A549 (cell line): ENCODE measurements at regions not wholly inside any gene's neighbourhood (a gene's known extent, or its start where the extent isn't known, plus 50 kb on each side); places are given as distances from the start of the nearest gene placed in this dataset.

Experiments
- CHD2 ChIP-seq: fragments of 150-350 bp; IDR thresholded peaks from 2 replicates; pipeline ENCODE4 v1.6.1; 2014; ENCODE audit warnings: low read length; ENCODE audit not compliant: partially characterized antibody
- CTCF ChIP-seq: fragments of >200 bp; sonication (Bioruptor Twin); formaldehyde crosslinking; IDR thresholded peaks from 3 replicates; pipeline ENCODE4 v1.5.1; 2016
- EP300 ChIP-seq, 2 experiments: fragments of >200 bp; sonication (Bioruptor Twin); formaldehyde crosslinking; IDR thresholded peaks; 2 replicates in 1 of 2; 3 replicates in 1 of 2; pipeline ENCODE4 v1.6.1; 2016 to 2017
- ESRRA ChIP-seq: fragments of 150-350 bp; IDR thresholded peaks from 2 replicates; pipeline ENCODE4 v1.6.1; 2014; ENCODE audit warnings: mild to moderate bottlenecking, low read length, borderline replicate concordance
- HOXB13 ChIP-seq: fragments of 250-450 bp; sonication (Bioruptor Pico); IDR thresholded peaks from 2 replicates; pipeline ENCODE4 v1.5.0; 2020; ENCODE audit warnings: low read depth, mild to moderate bottlenecking, moderate library complexity
- KDM1A ChIP-seq: fragments of 200-600 bp; sonication (generic); IDR thresholded peaks from 2 replicates; pipeline ENCODE4 v1.6.1; 2016; ENCODE audit warnings: low read depth, mild to moderate bottlenecking
- KDM5A ChIP-seq: fragments of 200-600 bp; sonication (generic); IDR thresholded peaks from 2 replicates; pipeline ENCODE4 v1.6.1; 2016; ENCODE audit warnings: antibody characterized with exemption, mild to moderate bottlenecking
- POLR2A ChIP-seq: IDR thresholded peaks from 2 replicates; pipeline ENCODE4 v1.6.1; 2012; ENCODE audit warnings: mild to moderate bottlenecking, low read length
- RAD21 ChIP-seq, 2 experiments: fragments of >200 bp in 1 of 2; sonication (Bioruptor Twin) in 1 of 2; formaldehyde crosslinking in 1 of 2; IDR thresholded peaks in 1 of 2; conservative IDR thresholded peaks in 1 of 2; 2 replicates in 1 of 2; 3 replicates in 1 of 2; pipeline ENCODE4 v1.6.1; 2012 to 2018; ENCODE audit warnings: inconsistent platforms in 1 of 2
- RCOR1 ChIP-seq: fragments of 150-350 bp; IDR thresholded peaks from 2 replicates; pipeline ENCODE4 v1.6.1; 2014; ENCODE audit warnings: antibody characterized with exemption, low read length, low read depth
- RFX5 ChIP-seq: fragments of 450-650 bp; IDR thresholded peaks from 2 replicates; pipeline ENCODE4 v1.7.1; 2014; ENCODE audit warnings: antibody characterized with exemption, mild to moderate bottlenecking, moderate library complexity
- ZFP36 ChIP-seq: fragments of 450-650 bp; IDR thresholded peaks from 2 replicates; pipeline ENCODE4 v1.6.1; 2014; ENCODE audit warnings: borderline replicate concordance; ENCODE audit not compliant: partially characterized antibody

GRCh38 chr16:80039777-80040176, 439.2 kb upstream of the MAF start:
- TF ChIP-seq EP300 (IDR thresholded peaks at IDR 0.05) (no peak), CTCF (no peak), CHD2 (no peak), RAD21 (conservative IDR thresholded peaks at IDR 0.05 in 1 of 2, IDR thresholded peaks at IDR 0.05 in 1 of 2) (no peak), HOXB13 (no peak), ESRRA (no peak), KDM5A (no peak), ZFP36 (no peak), RCOR1 (no peak), KDM1A (no peak), POLR2A (no peak), RFX5 (no peak)
